ENCODE measurements at regions not wholly inside any gene's neighbourhood (a gene's known extent, or its start where the extent isn't known, plus 50 kb on each side); places are given as distances from the start of the nearest gene placed in this dataset.

GRCh38 chr14:25113394-25113793, 63.4 kb upstream of the STXBP6 start:
- TF ChIP-seq CTCF (IDR thresholded peaks at IDR 0.05): no peak
- no peak for TF ChIP-seq POLR2A (IDR thresholded peaks at IDR 0.05)

Data from lower leg skin (tissue), 3 donors.